Keratinocyte (primary cell): ENCODE measurements at regions not wholly inside any gene's neighbourhood (a gene's known extent, or its start where the extent isn't known, plus 50 kb on each side); places are given as distances from the start of the nearest gene placed in this dataset.

Experiments
- DNase-seq: peaks from one replicate; pipeline ENCODE4 v3.0.0-alpha.2; 2011; ENCODE audit warnings: low read depth, missing footprints, low spot score
- FAIRE-seq: peaks from 2 replicates; lab custom pipeline; 2011; peaks lifted over from hg19 to GRCh38; lab: Jason Lieb, UNC
- H2AFZ ChIP-seq: 2 replicates; pipeline ENCODE4 v1.6.0; 2012; ENCODE audit warnings: low read length, control low read depth, inconsistent platforms; ENCODE audit not compliant: control insufficient read depth
- H3K27ac ChIP-seq: 2 replicates; pipeline ENCODE4 v1.5.1; 2011; ENCODE audit warnings: low read length; ENCODE audit not compliant: control insufficient read depth, insufficient read depth
- H3K27me3 ChIP-seq: 3 replicates; pipeline ENCODE4 v1.6.0; 2011; ENCODE audit warnings: low read length; ENCODE audit not compliant: control insufficient read depth, insufficient read depth; ENCODE audit errors: extremely low read depth
- H3K36me3 ChIP-seq, 2 experiments: 2 replicates in 1 of 2; 3 replicates in 1 of 2; pipeline ENCODE4 v1.5.1; 2011; ENCODE audit warnings: low read length in 2 of 2, mild to moderate bottlenecking in 1 of 2; ENCODE audit not compliant: control insufficient read depth in 2 of 2, insufficient read depth in 2 of 2; ENCODE audit errors: extremely low read depth in 1 of 2
- H3K4me1 ChIP-seq: 3 replicates; pipeline ENCODE4 v1.5.1; 2011; ENCODE audit warnings: low read length; ENCODE audit not compliant: control insufficient read depth, insufficient read depth; ENCODE audit errors: extremely low read depth
- H3K4me2 ChIP-seq: 3 replicates; pipeline ENCODE4 v1.6.0; 2011; ENCODE audit warnings: low read depth, low read length; ENCODE audit not compliant: control insufficient read depth, insufficient read depth; ENCODE audit errors: extremely low read depth
- H3K4me3 ChIP-seq, 3 experiments: fragments of 200-600 bp in 1 of 3; sonication (generic) in 1 of 3; 2 replicates in 2 of 3; 3 replicates in 1 of 3; pipeline ENCODE4 v1.5.1; 2011 to 2016; ENCODE audit warnings: low read length in 3 of 3, mild to moderate bottlenecking in 3 of 3, control low read depth in 2 of 3, inconsistent platforms in 1 of 3, low read depth in 1 of 3, mixed read lengths in 1 of 3, mixed run types in 1 of 3, moderate library complexity in 1 of 3; ENCODE audit not compliant: control insufficient read depth in 2 of 3, insufficient read depth in 2 of 3; ENCODE audit errors: extremely low read depth in 1 of 3
- H3K79me2 ChIP-seq: 2 replicates; pipeline ENCODE4 v1.6.0; 2012; ENCODE audit warnings: low read length; ENCODE audit not compliant: control insufficient read depth, insufficient read depth
- H3K9ac ChIP-seq: 3 replicates; pipeline ENCODE4 v1.6.0; 2011; ENCODE audit warnings: low read length; ENCODE audit not compliant: control insufficient read depth, insufficient read depth; ENCODE audit errors: extremely low read depth
- H3K9me1 ChIP-seq: 3 replicates; pipeline ENCODE4 v1.6.0; 2011; ENCODE audit warnings: low read length; ENCODE audit not compliant: control insufficient read depth, insufficient read depth; ENCODE audit errors: extremely low read depth
- H3K9me3 ChIP-seq: 2 replicates; pipeline ENCODE4 v1.5.1; 2012; ENCODE audit warnings: low read depth, low read length; ENCODE audit not compliant: control insufficient read depth
- H4K20me1 ChIP-seq: 3 replicates; pipeline ENCODE4 v1.6.0; 2011; ENCODE audit warnings: low read length; ENCODE audit not compliant: control insufficient read depth, insufficient read depth; ENCODE audit errors: extremely low read depth
- EZH2 ChIP-seq: IDR thresholded peaks from one replicate; pipeline ENCODE4 v1.6.1; 2012; ENCODE audit warnings: inconsistent platforms, mild to moderate bottlenecking, low read length, moderate library complexity
- dilution Hi-C: fragments of 300-500 bp; cut with MboI; formaldehyde crosslinking; loops from one replicate; pipeline ENCODE4 v1.7.0; 2020; ENCODE audit warnings: low sequenced_read_pairs; ENCODE audit not compliant: extremely low pct_ligation_motif_present
- TF ChIP-seq, protein P1 (sequence below), 3 experiments: IDR thresholded peaks in 1 of 3; conservative IDR thresholded peaks in 1 of 3; optimal IDR thresholded peaks in 1 of 3; 2 replicates in 2 of 3; 3 replicates in 1 of 3; pipeline versions ENCODE3 to v1.5.1; 2011; ENCODE audit warnings: low read length in 3 of 3, mild to moderate bottlenecking in 3 of 3, moderate library complexity in 2 of 3, control low read depth in 1 of 3, inconsistent platforms in 1 of 3; ENCODE audit not compliant: insufficient read depth in 2 of 3; ENCODE audit errors: extremely low read depth in 1 of 3

DNA sequence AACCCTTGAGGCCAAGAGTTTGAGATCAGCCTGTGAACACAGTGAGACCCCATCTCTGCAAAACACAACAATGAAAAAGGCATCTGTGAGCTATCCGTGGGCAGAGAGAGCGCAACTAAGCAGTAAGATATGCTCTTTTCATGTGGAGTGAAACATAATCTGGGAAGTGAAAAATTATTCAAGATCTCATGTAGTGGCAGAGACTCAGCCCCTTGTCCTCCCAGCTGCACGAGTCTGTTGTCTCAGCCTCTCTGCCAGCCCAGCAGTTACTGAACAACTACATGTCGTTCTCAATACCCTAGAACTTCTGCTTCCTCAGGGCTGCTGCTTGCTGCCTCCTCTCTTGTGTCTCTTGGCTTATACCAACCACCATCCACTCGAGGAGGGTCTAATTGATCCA, 61.3 kb upstream of the WDR26 start:
- dilution Hi-C loops: no loop called here
- DNase-seq (no peak), FAIRE-seq (no peak)
- H3K9me1 ChIP-seq: no peaks in the 10 kb centered on the region
- H3K9ac ChIP-seq: no peak overlapping the region
- H3K79me2 ChIP-seq: no peaks in the 10 kb centered on the region
- no peak overlapping the region for H3K4me3 ChIP-seq
- H3K4me1 ChIP-seq: peaks cover 28% of the 10 kb centered on the region
- H3K9me3 ChIP-seq: peaks cover 2% of the 10 kb centered on the region
- no peak overlapping the region for H2AFZ ChIP-seq
- H3K36me3 ChIP-seq: no peaks in the 10 kb centered on the region
- H3K27me3 ChIP-seq: no peaks in the 10 kb centered on the region
- H4K20me1 ChIP-seq: no peaks in the 10 kb centered on the region
- TF ChIP-seq, protein P1, sequence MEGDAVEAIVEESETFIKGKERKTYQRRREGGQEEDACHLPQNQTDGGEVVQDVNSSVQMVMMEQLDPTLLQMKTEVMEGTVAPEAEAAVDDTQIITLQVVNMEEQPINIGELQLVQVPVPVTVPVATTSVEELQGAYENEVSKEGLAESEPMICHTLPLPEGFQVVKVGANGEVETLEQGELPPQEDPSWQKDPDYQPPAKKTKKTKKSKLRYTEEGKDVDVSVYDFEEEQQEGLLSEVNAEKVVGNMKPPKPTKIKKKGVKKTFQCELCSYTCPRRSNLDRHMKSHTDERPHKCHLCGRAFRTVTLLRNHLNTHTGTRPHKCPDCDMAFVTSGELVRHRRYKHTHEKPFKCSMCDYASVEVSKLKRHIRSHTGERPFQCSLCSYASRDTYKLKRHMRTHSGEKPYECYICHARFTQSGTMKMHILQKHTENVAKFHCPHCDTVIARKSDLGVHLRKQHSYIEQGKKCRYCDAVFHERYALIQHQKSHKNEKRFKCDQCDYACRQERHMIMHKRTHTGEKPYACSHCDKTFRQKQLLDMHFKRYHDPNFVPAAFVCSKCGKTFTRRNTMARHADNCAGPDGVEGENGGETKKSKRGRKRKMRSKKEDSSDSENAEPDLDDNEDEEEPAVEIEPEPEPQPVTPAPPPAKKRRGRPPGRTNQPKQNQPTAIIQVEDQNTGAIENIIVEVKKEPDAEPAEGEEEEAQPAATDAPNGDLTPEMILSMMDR (optimal IDR thresholded peaks at IDR 0.05 in 1 of 3, IDR thresholded peaks at IDR 0.05 in 1 of 3, conservative IDR thresholded peaks at IDR 0.05 in 1 of 3; ENCODE audit: extremely low read depth in 1 of 3, insufficient read depth in 2 of 3, low read length in 3 of 3): no peak
- no peak for TF ChIP-seq EZH2
- H3K4me2 ChIP-seq: no peak overlapping the region
- H3K27ac ChIP-seq: no peak overlapping the region

DNA sequence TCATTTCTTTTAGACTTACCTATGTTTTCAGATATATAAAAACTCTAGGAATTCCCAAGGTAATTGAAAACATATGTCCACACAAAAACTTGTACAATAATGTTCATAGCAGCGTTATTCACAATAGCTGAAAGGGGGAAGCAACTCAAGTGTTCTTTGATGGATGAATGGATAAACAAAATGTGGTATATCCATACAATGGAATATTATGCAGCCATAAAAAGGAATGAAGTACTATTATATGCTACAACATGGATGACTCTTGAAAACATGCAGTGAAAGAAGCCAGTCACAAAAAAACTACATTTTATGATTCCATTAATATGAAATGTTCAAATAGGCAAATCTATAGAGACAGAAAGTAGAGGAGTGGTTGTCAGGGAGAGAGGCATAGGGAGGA, 62.2 kb upstream of the WDR26 start:
- H4K20me1 ChIP-seq: no peaks in the 10 kb centered on the region
- no peak for TF ChIP-seq EZH2
- TF ChIP-seq, protein P1 (optimal IDR thresholded peaks at IDR 0.05 in 1 of 3, IDR thresholded peaks at IDR 0.05 in 1 of 3, conservative IDR thresholded peaks at IDR 0.05 in 1 of 3; ENCODE audit: extremely low read depth in 1 of 3, insufficient read depth in 2 of 3, low read length in 3 of 3): no peak
- H3K4me2 ChIP-seq: no peak overlapping the region
- no peaks in the 10 kb centered on the region for H3K36me3 ChIP-seq
- no peaks in the 10 kb centered on the region for H3K9me1 ChIP-seq
- no peak overlapping the region for H3K4me3 ChIP-seq
- DNase-seq: no peak
- no peak overlapping the region for H2AFZ ChIP-seq
- H3K27ac ChIP-seq: no peak overlapping the region
- no peak overlapping the region for H3K9ac ChIP-seq
- dilution Hi-C loops: no loop called here
- H3K9me3 ChIP-seq: peaks cover 2% of the 10 kb centered on the region
- H3K79me2 ChIP-seq: no peaks in the 10 kb centered on the region
- FAIRE-seq: no peak
- H3K27me3 ChIP-seq: no peaks in the 10 kb centered on the region
- H3K4me1 ChIP-seq: peaks cover 29% of the 10 kb centered on the region
